ENCODE measurements at regions not wholly inside any gene's neighbourhood (a gene's known extent, or its start where the extent isn't known, plus 50 kb on each side); places are given as distances from the start of the nearest gene placed in this dataset.
"Not testable (repeated sequence)": the region's sequence is repeated elsewhere in the genome, so short reads cannot be mapped to it uniquely, and the experiment has no call there.

DNA sequence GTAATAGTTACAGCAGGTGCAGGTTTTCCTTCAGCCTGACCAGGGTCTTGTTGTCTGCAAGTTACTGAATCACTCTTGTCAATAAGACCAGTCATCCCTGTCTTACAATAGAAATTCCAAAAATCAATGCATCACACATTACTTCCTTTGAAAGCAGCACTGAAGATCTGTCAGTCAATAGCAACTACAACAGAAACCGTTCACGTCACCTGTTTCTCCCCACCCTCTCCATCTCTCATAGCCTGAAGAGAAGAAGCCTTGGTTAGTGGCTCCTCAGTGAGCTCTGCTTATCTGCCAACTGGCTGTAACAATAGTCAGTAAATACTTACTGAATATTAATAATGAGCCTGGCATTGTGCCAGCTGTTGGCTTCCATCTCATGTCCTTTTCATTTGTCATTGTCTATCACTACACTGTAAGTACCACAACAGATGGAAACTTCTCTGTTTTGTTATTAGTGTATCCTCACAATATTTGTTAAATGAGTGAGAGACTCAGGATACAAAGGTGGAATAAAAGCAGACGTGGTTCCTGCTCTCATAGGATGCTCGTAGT is 195.2 kb downstream of the S1PR1 start:
- no peak for DNase-seq

DNA sequence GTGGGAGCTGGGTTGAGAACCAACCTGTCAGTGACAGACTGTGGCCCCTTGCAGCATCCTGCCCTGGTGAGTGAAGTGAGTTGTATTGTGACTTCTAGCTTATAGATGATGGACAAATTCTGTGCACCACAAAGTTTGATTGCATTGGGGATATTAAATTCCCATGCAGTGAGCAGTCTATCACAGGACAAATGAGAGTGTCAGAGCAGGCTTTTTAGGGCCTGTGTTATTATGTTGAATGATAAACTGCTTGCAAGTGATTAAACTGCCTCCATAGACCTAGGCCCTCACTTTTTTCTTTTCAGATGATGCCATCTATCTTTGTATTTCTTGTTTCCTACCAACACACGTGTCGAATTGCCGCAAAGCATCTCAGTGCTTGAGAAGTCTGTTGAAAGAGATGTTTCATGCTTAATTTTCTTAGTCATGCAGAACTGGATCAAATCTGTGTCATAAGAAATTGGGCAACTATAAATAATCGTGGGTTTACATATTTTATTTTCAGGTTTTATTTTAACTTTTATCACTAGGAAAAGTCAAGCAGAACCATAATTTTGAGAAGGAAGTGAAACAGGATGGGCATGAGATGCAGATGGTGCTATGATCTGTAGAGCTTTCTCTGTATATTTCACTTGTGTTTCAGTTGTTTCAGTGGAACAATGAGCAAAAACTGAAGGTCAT is 199.2 kb downstream of the S1PR1 start:
- DNase-seq: no peak

DNA sequence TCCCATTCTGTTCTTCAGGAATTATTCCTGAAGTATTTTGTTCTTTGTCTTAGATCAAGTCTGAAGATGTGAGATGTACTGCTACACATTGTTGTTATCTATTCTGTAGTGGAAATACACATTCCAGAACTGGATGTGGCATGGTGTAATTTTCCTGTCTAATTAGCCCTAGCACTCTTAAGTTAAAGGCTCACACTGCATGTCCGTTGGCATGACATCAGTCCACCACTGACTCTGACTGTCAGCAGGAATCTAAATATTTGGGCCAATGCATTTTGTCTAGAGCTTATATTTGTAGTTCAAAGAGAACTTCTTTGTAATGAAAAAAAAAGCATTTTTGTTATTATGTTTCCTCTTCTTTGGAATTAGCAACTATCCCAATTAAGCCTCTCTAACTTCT is 201.0 kb downstream of the S1PR1 start:
- no peak for DNase-seq

DNA sequence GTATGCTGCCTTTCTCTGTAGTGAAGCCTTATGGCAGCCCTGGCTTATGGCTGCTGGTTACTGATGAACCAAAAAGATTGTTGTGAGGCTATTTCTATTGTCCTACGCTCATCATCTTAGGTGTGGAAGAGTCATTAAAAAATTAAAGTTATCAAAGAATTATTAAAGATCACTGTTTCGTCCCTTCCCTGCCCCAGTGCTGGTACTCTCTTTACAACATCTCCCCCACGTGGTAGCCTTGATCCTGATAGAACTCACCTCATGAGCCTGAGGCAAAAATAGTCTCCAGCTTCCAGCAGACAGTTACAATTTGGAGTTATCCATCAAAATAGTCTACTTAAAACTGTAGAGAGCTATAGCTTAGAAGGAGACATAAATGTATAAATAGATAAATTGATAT is 201.5 kb downstream of the S1PR1 start:
- DNase-seq: no peak

DNA sequence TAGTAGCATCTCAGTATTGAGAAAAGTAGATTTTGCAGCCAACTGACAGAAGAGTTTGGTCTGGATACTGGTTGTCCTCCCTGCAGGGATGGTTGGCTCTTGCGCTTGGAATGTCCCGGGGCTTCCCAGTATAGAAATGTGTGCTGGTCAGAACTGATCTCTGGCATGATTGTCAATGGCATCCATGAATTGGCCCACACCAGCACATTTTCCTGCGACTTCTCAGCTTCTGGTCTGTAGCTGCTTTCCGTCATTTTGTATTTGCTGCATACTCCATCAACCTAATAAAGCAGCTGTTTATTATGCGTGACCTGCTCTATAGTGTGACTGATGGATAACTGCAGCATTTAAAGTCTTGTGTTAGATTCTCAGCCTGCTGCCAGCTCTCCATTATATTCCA is 203.7 kb downstream of the S1PR1 start:
- no peak for DNase-seq

DNA sequence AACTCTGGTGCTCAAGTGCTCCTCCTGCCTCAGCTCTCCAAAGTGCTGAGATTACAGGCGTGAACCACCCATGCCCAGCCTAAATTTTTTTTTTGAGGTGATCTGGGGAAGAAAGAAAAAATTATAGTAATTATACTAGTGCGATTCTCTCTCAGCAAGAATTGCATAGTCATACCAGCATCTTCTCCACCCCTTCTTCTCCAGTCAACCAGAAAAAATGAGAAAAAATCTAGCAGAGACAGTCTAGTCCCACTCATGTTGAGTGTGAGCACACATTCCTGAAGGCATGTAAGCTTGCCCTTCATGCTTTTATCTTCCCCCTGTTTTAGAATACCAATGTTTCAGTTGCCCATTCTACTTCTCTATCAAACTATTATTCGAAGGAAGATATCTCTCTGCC is 207.6 kb downstream of the S1PR1 start:
- no peak for DNase-seq

DNA sequence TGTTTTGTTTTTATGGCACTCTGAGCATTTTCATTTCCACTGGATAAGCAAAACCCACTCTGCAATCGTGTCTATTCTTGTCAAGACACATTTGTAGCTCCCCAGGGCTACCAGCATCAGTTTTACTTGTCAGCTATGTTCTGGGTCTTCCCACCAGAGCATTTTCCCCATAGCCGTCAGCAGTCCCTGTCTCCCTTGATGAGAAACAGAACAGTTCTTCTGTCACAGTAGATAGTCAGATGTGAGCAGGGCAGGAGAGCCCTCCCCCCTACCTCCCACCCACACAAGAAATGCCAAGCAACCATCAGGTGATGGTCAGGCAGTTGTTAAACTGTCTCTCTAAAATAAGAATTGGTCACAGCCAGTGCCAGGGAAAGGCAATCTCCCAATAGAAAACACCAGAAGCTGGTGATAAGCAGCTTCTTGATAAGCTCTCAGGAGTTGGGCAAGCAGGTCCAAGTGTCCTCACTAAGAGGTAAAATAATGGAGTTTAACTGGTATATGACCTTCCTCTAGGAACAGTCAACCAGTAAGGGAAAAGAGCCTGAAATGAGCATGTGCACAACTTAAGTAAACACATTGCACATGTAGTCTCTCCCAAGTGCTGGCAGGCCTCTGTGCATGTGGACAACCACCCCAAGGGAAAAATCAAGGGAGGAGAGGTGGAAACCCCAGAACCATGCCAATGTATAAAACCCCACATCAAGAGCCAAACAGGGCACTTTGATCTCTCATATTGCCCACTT is 208.2 kb downstream of the S1PR1 start:
- DNase-seq: no peak

DNA sequence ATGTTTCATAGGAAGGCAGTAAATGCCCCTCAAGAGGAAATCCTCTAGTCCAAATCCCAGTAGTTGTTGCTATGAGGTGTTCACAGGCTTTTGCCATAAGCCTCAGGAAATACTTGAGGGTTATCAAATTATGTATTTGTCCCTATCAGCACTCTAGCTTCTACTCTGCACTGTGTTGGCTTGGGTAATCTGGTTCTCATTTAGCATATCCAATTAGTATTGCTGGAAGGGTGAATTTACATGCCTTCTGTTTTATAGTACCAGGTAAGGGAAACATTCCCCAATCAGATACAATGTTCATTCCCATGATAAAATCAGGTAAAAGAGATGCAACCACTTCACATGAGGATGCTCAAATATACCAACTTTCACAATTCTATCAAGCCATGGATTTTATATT is 211.2 kb downstream of the S1PR1 start:
- DNase-seq: no peak

DNA sequence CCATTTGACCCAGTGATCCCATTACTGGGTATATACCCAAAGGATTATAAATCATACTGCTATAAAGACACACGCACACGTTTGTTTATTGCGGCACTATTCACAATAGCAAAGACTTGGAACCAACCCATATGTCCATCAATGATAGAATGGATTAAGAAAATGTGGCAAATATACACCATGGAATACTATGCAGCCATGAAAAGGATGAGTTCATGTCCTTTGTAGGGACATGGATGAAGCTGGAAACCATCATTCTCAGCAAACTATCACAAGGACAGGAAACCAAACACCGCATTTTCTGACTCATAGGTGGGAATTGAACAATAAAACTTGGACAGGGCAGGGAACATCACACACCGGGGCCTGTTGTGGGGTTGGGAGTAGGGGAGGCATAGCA is 213.9 kb downstream of the S1PR1 start:
- not testable (repeated sequence) for DNase-seq

DNA sequence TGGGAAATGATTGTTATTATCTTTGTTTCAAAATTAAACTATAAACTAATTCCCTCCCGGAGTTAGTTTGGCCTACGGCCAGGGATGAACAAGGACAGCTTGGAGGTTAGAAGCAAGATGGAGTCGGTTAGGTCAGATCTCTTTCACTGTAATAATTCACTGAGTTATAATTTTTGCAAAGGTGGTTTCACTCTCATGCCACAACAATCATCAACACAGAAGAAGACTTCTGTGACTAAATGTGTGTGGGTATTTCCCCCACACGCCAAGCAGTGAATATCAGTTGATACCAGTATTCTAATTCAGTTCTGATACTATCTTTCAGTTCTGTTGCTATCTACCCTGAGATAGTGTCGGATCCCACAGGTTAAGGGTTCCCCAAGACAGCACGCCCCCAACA is 215.1 kb downstream of the S1PR1 start:
- DNase-seq: no peak

DNA sequence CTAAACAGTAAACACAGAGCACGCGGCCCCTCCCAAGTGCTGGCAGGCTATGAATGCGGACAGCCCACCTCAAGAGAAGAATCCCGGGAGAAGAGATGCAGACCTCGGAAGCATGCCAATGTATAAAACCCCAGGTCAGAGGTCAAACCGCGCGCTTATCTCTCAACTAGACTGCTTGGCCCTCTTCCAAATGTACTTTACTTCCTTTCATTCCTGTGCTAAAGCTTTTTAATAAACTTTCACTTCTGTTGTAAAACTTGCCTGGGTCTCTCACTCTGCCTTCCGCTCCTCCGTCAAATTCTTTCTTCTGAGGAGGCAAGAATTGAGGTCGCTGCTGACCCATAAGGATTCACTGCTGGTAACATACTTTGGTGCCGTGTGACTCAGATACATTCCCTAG is 216.0 kb downstream of the S1PR1 start:
- DNase-seq: no peak

DNA sequence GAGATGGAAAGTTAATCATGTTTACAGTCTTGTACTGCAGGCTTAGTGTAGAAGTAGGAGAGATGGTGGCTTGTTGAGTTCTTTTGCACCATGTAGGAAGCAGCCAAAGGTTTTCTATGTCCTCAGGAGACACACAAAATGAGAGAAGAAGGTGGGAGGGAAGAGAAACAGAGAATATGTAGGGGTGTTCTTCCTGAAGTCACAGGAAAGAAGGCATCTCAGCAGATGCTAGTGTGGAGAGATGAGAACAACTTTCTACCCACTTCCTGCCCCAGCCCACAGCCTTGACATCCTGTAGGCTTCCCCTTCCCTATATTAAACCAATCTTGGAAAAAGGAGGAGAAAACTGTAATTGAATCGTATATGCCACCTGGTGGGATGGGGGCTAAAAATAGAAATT is 217.0 kb downstream of the S1PR1 start:
- no peak for DNase-seq

DNA sequence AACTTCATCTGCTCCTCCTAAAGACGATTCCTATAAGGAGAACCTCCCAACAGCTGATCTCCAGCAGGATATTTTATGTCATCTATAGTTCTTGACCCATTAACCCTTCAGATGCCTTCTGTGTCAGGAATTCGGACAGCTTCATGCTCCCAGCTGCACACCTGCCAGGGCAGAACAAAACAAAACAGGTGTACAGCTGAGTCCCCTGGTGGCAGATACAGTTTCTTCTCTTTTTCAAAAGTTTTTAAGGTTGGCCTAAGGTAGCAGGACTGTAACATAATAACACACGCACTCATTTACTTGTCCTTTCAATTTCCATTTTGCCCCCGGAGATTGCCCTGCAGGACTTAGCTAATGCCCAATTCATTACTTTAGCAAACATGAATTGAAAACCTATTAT is 218.3 kb downstream of the S1PR1 start:
- DNase-seq: no peak

DNA sequence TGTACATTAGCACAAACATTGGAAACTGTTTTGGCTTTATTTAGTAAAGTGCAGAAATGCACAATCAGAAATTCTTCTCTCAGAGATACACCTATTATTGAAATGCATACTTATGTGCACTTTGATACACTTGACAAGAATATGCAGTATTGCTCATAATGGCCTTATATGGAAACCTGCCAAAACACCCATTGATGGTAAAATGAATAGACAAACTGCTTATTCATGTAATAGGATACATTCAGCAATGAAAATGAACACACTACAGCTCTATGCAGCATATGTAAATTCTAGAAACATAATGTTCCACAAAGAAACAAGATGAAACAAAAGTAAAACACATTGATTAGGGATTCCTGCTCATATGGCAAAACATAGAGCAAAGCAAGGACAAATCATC is 223.9 kb downstream of the S1PR1 start:
- DNase-seq: no peak

DNA sequence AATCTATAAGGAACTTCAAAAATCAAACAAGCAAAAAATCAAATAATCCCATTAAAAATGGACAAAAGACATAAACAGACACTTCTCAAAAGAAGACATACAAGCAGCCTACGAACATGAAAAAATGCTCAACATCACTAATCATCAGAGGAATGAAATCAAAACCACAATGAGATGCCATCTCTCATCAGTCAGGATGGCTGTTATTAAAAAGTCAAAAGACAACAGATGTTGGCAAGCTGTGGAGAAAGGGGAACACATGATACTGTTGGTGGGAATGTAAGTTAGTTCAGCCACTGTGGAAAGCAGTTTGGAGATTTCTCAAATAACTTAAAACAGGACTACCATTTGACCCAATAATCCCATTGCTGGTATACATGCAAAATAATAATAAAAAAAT is 226.4 kb downstream of the S1PR1 start:
- DNase-seq: no peak

DNA sequence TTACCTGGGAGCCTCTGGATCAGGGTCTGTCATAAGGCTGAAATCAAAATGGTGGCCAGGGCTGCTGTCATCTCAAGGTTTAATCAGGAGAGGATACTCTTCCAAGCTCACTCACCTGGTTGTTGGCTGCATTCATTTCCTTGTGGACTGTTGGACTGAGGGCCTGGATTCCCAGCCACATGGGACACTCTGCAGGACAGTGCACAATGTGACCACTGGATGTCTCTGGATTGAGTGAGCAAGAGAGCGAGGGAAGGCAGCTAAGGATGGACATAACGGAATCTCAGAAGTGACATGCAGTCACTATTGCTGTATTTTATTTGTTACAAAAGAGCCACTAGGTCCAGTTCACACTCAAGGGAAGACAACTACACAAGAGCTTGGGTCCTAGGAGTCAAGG is 229.1 kb downstream of the S1PR1 start:
- DNase-seq: no peak

DNA sequence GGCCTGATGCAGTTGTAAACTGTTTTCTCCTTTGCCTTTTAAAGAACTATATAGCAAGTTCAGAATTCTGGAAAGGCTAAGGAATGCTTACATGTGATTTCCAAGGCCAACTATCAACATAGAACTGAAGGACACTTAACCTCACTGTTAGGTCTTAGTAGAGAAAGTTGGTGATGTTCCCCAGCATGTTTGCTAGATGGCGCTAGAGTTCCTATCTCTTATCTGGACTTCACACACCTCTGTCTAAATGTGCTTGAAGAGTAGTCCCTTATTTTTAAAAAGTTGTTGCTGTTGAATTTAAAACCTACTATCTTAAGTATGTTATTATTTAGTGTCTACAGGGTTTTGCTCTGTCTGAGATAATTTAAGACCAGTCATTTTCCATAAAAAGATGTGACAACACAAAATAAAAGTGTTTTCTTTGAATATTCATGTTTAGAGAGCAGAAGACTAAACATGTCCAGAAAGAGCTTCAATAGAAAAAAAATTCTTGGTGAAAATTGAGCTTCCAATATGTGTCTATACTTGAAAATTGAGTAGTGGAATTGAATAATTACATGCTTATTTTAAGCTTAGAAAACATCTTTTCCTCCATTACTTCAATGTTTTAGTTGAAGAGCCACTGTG is 237.3 kb downstream of the S1PR1 start:
- no peak for DNase-seq

DNA sequence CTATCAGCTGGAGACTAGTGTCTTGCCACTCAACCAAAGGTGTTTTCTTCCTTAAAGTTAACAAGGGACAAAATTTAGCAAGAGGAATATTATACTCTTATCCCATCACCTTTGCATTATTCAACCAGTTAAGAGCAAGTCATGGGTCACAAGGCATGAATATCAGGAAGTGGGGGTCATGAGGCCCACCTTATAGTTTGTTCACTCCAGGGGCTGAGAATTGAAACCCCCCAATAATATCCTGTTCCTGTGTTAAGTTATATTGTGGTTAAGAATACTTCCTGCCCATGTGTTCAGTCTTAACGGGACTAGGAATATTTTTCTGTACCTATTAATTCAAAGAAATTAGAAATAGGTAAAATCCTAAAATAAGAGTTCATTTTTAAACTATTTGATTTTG is 239.7 kb downstream of the S1PR1 start:
- no peak for DNase-seq

DNA sequence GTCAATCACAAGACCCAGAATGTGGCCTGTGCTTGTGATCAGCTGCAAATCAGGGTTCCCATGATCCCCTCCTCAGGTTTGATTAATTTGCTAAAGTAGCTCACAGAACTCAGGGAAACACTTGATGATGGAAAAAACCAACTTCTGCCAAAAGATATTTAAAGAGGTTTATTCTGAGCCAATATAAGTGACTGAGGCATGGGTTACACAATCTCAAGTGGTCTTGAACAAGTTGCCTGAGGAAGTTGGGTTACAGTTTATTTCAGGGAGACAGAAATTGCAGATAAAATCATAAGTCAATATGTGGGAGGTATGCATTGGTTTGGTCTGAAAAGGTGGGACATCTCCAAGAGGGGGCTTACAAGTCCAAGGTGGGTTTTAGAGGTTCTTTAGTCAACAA is 243.1 kb downstream of the S1PR1 start:
- no peak for DNase-seq

DNA sequence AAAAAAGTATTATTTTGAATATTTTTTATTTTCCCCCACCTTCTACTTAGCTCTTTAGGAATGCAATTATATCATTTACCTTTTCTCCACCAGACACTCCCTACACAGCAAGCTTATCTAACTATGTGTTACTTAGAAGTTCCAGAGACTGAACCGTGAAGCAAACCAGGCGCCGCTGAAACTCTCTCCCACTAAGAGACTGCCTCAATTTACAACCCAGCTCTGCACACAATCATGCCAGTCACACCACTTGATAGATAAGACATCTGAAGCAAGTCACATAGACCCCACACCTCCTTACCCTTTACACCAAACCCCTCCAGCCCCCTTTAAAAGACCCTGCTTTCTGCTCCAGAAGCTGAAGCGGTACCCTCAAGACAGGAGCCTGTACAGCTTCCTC is 245.5 kb downstream of the S1PR1 start:
- no peak for DNase-seq

DNA sequence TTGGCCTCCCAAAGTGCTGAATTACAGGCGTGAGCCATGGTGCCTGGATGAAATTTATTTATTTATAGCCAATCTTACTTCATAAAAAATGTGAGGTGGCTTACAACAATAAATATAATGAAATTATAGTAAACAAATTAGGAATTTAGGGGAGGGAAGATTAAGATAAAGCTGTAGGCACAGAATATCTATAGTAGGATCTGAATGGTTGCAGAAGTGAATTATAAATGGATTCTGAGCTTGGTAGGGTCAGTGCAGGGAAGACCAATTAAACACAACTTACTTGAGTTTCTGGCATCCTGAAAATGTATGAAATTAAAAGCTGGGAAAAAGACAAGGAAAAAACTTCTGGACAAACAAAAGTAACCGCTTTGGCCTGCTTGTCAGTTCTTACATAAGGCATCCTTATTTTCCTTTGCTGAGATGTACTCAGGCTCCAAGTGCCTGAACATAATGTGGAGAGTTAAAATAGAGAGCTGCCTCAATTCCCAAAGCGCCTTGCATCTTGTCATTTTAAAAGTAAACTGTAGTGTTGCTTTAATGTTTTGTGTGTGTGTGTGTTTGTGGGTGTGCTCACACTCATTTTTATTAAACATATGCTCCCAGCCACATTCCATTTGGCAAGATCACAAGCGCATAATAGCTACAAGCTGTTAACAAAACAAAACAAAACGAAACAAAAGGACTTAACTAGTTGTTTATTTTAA is 247.3 kb downstream of the S1PR1 start:
- DNase-seq: no peak

DNA sequence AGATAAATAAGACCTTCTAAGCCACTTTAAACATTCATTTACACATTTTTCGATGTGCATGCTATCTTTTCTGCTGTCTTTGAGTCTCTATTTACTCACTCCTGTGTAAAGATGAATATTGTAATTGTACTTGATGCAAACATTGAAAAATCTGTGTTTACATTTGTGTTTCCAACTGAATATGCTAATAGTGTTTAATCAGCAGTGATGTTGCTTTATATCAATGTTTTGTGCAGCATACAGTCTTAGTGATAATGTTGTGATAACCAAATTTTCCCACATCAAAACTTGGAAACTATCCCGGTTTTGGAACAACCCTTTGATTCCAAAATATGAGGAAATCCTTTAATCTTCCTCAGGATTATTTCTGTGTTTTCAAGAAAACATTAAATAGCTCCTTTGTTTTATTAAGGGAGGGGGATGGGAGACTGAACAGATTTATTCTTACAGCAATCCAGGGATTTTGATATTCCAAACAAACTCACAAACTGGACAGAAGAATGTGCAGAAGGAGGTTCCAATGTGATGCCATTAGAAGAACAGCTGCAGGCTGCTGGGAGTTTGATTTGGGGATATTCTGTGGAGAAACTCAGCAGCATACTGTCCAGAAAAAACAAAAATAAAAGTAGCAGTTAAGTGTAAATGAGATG is 248.0 kb downstream of the S1PR1 start:
- DNase-seq: no peak

DNA sequence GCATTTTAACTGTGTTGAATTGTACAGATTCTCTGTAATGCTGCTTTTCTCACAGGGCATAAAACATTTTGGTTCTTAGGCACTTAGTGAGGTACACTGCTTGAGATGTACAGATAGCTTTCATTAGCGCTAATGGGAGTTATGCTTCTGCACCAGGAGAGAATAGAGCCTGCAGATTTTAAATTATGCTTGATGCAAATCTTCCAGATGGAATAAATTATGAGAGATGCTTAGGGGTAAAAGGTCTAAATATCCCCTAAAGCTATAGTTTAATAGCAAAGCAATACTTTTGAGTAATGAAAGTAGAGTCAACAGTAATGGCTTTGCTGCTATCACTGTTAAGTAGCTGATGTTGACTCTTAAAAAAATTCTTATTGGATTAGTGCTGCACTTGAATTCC is 248.9 kb downstream of the S1PR1 start:
- DNase-seq: no peak
